MCF 10A (cell line): ENCODE measurements at regions not wholly inside any gene's neighbourhood (a gene's known extent, or its start where the extent isn't known, plus 50 kb on each side); places are given as distances from the start of the nearest gene placed in this dataset.

ENCODE experiments used
- BruUV-seq: library from RNA; stranded (reverse); fragments of 400-500 nt; replicated peaks from 2 replicates; lab custom pipeline; 2021; lab: Mats Ljungman, UMichigan
- CTCF ChIA-PET: fragments of 300-600 bp; sonication (Branson Sonifier 250); formaldehyde crosslinking; extraction: SDS; loops from one replicate; lab custom pipeline; 2021; ENCODE audit warnings: antibody characterized with exemption, inconsistent platforms; lab: Yijun Ruan, JAX
- POLR2A ChIA-PET: fragments of 300-600, 350-650 bp; sonication (Branson Sonifier 250); formaldehyde crosslinking; extraction: SDS; loops from one replicate; lab custom pipeline; 2020; ENCODE audit warnings: antibody characterized with exemption, inconsistent platforms; lab: Yijun Ruan, JAX
- DNase-seq: peaks from one replicate; pipeline ENCODE4 v3.0.0-alpha.2; 2018; ENCODE audit not compliant: unreplicated experiment
- H3K27ac Mint-ChIP-seq: one replicate; pipeline ENCODE4 v1.8.0; 2022; ENCODE audit warnings: mild to moderate bottlenecking, low read depth, mixed read lengths; ENCODE audit not compliant: unreplicated experiment
- H3K27me3 Mint-ChIP-seq: one replicate; pipeline ENCODE4 v1.8.0; 2022; ENCODE audit warnings: mixed read lengths; ENCODE audit not compliant: insufficient read depth, unreplicated experiment
- H3K36me3 Mint-ChIP-seq: one replicate; pipeline ENCODE4 v1.8.0; 2022; ENCODE audit warnings: mild to moderate bottlenecking, moderate library complexity, mixed read lengths; ENCODE audit not compliant: insufficient read depth, unreplicated experiment
- H3K4me1 Mint-ChIP-seq: one replicate; pipeline ENCODE4 v1.8.0; 2022; ENCODE audit warnings: mixed read lengths; ENCODE audit not compliant: insufficient read depth, unreplicated experiment
- H3K4me3 Mint-ChIP-seq: one replicate; pipeline ENCODE4 v1.8.0; 2022; ENCODE audit warnings: mild to moderate bottlenecking, moderate library complexity, mixed read lengths; ENCODE audit not compliant: unreplicated experiment
- H3K9me3 Mint-ChIP-seq: one replicate; pipeline ENCODE4 v1.8.0; 2022; ENCODE audit warnings: mixed read lengths; ENCODE audit not compliant: unreplicated experiment
- CTCF ChIP-seq: fragments of 200-600 bp; IDR thresholded peaks from one replicate; pipeline ENCODE4 v1.8.0; 2022; ENCODE audit warnings: antibody characterized with exemption, mild to moderate bottlenecking; ENCODE audit not compliant: unreplicated experiment
- intact Hi-C: fragments of 100-400 bp; cut with micrococcal nuclease; formaldehyde crosslinking; loops from 2 replicates; pipeline ENCODE4 v1.14.1; 2022

GRCh38 chr2:222133897-222134296 lies 164.9 kb downstream of the PAX3 start:
- Mint-ChIP-seq H3K27ac (no peak overlapping the region), H3K27me3 (peaks cover 83% of the 10 kb centered on the region), H3K4me1 (no peaks in the 10 kb centered on the region), H3K9me3 (no peaks in the 10 kb centered on the region), H3K4me3 (no peak overlapping the region), H3K36me3 (no peaks in the 10 kb centered on the region)
- no peak for TF ChIP-seq CTCF
- no TSS peak for BruUV-seq
- intact Hi-C loops: no loop called here
- ChIA-PET CTCF (no interaction called here), POLR2A (interaction anchor here (0.6 kb wide), 1 partner anchor 175 kb away, joined by 3 read pairs; no protein-coding TSS in a partner anchor)
- no peak for DNase-seq

GRCh38 chr2:222130855-222131254 lies 167.9 kb downstream of the PAX3 start:
- H3K4me1 Mint-ChIP-seq: no peaks in the 10 kb centered on the region
- DNase-seq: no peak
- POLR2A ChIA-PET: no interaction called here

GRCh38 chr2:222127660-222128059 lies 171.1 kb downstream of the PAX3 start:
- intact Hi-C loops: no loop called here
- Mint-ChIP-seq H3K4me3 (no peak overlapping the region), H3K27ac (no peak overlapping the region), H3K27me3 (peaks cover 73% of the 10 kb centered on the region), H3K4me1 (no peaks in the 10 kb centered on the region), H3K36me3 (no peaks in the 10 kb centered on the region), H3K9me3 (no peaks in the 10 kb centered on the region)
- DNase-seq: no peak
- BruUV-seq: no TSS peak
- ChIA-PET POLR2A (no interaction called here), CTCF (no interaction called here)
- no peak for TF ChIP-seq CTCF

More at GRCh38 chr2:222130855-222131254, 167.9 kb downstream of the PAX3 start:
- Mint-ChIP-seq H3K36me3 (no peaks in the 10 kb centered on the region), H3K27me3 (peaks cover 77% of the 10 kb centered on the region), H3K4me3 (no peak overlapping the region), H3K27ac (no peak overlapping the region), H3K9me3 (no peaks in the 10 kb centered on the region)
- CTCF ChIA-PET: no interaction called here
- BruUV-seq: no TSS peak
- no peak for TF ChIP-seq CTCF
- intact Hi-C loops: no loop called here

DNA sequence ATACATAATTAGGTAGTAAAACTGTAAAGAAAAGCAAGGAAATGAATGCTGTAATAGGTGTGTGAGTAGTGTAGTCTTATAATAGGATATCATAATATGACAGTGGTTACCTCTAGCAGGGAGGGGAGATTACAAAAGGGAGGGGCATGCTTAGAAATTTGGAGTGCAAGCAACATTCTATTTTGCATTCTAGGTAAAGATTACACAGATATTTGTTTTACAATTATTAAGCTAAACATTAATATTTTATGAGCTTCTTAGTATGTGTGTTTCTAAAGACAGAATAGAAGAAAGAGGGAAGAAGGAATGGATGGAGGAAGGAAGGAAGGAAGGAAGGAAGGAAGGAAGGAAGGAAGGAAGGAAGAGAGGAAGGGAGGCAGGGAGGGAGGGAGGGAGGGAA lies 177.9 kb downstream of the PAX3 start:
- intact Hi-C loops: no loop called here
- no peak overlapping the region for H3K4me3 Mint-ChIP-seq
- no peaks in the 10 kb centered on the region for H3K9me3 Mint-ChIP-seq
- DNase-seq: no peak
- no peak overlapping the region for H3K27ac Mint-ChIP-seq
- no TSS peak for BruUV-seq
- no peaks in the 10 kb centered on the region for H3K4me1 Mint-ChIP-seq
- H3K27me3 Mint-ChIP-seq: peaks cover 88% of the 10 kb centered on the region
- H3K36me3 Mint-ChIP-seq: no peaks in the 10 kb centered on the region
- POLR2A ChIA-PET: interaction anchor here (0.9 kb wide), 1 partner anchor 18 kb away, joined by 3 read pairs; no protein-coding TSS in a partner anchor
- no peak for TF ChIP-seq CTCF
- CTCF ChIA-PET: no interaction called here
